GM18520 (cell line): ENCODE measurements at regions not wholly inside any gene's neighbourhood (a gene's known extent, or its start where the extent isn't known, plus 50 kb on each side); places are given as distances from the start of the nearest gene placed in this dataset.

Experiments
- ATAC-seq: cut with Tn5 transposase; IDR thresholded peaks from one replicate; pipeline ENCODE4 v1.9.1; 2021; ENCODE audit not compliant: unreplicated experiment

- ATAC-seq: no peak
These were observed 56.1 kb upstream of the ELMO1 start for GRCh38 chr7:37504801-37505200.

DNA sequence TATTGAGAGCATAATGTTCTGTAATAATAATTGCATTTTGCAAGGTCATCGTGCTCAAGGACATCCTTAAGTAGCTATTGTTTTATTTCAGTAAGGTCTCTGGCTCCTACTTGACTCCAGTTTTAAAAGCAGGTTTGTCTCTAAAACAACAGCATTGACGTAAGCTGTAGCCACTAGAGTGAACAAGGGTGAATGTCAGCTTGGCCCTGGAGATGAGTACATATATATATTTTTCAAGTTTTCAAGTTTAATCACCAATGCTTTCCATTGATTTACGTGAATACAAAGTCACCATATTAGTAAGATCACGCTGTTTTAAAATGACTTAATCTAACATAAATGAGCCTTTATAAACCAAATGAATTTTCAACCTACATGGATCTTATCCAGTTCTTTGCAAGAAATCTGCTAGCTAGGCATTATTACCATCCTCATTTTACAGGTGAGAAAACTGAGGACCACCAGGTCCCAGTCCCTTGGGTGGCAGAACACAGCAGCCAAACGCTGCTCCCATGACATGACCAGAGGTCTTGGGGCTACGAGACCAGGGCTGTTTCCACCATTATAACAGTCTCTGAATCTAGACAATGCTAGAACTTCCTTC is 57.2 kb upstream of the ELMO1 start:
- no peak for ATAC-seq

DNA sequence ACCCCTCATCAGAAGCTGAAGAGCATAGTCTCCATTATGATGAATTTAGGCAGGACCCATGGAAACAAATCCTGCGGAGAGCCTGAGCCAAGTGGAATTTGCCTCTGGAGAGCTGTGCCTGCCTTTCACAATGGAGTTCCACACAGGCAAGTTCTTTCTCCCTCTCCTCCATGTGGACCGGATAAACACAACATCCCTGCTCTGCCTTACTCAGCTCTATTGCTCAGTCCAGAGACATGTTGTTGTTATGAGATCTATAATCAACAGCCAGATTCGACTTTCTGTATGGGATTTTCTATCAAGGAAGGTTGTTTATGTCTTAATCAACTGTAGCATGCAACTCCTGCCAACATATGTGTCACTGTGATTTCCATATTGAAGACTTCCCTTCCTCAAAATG is 59.5 kb upstream of the ELMO1 start:
- ATAC-seq: no peak

DNA sequence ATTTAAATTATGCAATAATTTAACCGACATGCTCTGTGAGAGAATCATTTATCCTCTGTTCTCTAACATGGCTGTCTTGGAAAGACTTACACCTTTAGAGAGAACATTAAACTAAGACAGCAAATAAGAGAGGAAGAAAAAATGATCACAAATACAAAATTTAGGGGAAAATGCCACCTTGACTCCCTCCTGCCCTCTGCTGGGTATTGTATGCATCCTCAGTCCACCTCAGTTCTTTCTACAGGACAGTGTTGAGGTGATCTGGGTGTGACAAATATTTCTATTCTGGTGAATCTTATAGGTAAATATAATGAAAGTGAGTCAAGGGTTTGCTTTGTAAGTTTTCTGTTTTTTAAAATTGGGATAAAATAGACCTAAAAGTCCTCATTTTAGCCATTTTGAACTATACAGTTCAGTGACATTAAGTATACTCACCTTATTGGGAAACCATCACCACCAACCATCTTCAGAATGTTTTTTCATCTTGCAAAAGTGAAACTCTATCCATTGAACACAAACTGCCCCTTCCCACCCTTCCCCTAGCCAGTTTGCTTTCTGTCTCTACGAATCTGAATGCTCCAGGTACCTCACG is 61.5 kb upstream of the ELMO1 start:
- no peak for ATAC-seq

DNA sequence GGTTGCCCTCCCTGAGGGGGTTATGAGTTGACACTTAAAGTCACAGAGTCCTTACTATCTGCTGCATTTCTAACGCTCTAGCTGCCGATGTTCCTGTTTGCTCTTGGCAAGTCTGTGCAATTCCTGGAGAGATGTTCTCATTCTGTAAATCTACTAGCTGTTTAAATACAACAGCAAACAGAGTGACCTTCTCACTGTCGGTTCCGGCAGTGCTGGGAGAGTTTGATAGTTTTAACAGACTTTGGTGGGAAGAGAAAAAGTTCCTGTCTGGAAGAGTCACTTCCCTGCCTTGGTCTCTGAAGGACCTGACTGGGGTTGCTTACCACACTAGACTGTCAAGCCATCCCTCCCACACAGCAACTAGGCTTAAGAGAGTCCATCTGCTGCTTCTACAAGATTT is 63.3 kb upstream of the ELMO1 start:
- no peak for ATAC-seq

- no peak for ATAC-seq
These were observed 65.8 kb upstream of the ELMO1 start for GRCh38 chr7:37514497-37514896.

GRCh38 chr7:37516664-37517063 is 68.0 kb upstream of the ELMO1 start:
- ATAC-seq: no peak

DNA sequence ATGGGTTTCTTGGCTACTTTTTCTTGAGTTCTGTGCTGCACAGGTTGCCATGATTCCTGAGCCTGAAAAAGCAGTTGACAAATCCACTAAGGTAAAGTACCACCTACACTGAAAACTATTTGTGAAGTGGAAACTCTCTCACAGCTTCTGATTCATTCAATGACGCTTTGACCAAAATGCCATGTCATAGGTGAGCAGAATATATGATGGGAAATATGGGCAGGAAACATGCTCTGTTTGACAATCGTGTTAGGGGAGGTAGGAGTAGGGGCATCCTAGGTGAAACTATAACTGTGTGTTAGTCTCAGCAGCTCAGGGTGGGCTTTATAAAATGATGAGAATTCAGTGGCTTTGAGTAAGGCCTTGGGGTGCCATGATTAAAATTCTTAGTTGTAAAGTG is 69.6 kb upstream of the ELMO1 start:
- ATAC-seq: no peak

DNA sequence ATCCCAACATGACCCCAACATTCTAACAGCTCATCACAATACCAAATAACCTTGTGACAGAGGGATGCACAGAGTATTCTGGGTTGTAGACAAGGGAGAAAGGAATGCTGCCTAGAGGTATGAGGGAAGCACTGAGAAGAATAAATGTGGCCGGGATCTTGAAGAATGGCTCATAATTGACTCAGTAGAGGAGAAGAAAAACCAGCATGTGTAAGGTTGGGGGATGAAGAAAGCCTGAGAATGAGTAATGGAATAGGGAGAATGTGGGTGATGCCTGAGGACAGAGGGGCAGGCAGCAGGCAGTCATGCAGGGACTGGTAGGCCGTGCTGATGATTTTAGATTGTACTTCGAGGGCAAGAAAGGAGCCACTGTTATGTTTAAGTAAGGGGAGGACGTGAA is 75.4 kb upstream of the ELMO1 start:
- ATAC-seq: no peak

DNA sequence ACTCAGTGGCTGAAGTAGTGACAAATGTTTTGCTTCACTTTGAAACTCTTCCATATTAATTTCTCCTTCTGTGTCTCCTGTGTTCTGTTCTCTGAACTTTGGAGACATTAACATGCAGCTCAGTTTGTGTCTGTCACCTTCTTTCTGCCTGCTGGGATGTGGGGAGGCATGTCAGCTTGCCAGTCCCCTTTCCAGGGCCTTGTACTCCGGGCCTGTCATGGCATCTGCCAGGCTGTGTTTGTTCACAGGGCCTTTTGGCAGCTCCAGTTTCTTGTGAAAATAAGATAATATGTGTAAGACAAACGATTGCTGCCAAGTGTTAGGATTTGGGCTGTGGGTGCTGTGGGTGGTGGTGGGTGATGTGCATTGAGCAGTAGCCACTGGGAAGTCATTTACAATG is 76.1 kb upstream of the ELMO1 start:
- ATAC-seq: no peak

DNA sequence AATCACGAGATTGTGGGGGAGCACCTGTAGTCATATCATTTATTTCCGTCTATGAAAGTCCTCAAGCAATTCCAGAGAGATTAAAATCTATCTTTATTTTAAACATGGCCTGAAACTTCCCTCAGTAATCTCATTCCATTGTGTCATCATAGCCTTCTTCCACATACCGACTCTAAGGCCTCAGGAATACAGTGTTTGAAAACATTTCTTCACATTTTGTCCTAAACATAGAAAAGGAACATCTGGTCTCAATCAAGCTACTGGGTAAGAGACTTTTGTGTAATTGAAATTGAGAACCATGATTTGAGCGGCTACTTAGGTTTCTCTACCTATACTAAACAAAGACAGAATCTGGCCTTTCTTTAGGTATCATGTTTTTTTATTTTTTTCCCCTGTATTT is 78.0 kb upstream of the ELMO1 start:
- no peak for ATAC-seq

DNA sequence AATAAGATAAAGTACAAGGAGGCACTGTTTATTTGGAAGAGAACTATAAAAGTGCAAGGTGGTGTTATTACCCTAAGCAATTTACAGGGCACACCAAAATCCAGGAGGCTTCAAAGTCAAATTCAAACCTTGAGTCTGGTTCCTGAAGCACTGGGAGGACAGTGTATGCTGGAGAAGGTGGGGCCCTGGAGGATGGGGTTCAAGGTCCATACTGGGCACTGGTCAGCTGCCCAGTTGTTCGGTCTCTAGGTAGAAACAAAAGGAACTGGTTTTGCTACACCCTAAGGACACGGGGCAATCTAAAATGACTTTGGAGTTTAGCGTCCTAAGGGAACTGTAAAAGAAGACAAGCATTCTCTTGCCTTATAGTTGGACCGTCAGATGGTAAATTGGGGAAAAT is 78.4 kb upstream of the ELMO1 start:
- ATAC-seq: no peak

DNA sequence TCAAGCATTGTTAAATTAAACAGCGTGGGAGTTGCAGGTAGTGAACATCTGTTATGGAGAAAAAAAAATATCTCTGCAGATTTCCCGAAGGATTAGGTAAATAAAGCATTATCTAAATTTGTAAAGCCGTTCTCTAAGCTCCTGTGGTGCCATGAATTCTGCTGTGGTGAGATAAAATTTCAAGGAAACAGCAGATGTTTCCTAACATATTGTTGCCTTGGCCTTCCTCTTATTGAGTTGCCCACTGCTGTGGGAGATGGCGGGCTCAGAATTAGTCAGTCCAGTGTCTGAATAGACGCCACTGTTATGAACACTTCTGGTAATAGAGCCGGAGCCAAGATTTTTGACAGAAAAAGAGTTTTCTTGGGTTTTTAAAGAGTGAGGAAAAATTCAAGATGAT is 82.6 kb upstream of the ELMO1 start:
- no peak for ATAC-seq

DNA sequence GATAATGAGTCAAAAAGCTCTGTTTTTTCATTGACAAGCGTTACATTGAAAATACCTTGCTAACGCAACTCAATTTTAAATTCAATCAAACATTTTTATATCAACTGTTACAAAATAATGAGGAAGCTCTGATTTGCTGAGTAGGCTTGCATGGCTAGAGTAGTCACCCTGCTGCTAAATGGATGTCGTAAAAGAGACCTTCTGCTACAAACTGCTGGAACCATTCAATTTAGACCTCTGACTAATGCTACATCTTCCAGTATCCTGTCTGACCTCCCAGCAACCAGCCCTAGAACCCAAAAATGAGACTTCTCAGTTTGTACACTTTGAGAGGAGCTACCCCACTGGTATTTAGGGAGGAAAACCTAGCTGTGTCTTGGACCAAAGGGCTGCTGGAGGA is 84.0 kb upstream of the ELMO1 start:
- ATAC-seq: no peak

DNA sequence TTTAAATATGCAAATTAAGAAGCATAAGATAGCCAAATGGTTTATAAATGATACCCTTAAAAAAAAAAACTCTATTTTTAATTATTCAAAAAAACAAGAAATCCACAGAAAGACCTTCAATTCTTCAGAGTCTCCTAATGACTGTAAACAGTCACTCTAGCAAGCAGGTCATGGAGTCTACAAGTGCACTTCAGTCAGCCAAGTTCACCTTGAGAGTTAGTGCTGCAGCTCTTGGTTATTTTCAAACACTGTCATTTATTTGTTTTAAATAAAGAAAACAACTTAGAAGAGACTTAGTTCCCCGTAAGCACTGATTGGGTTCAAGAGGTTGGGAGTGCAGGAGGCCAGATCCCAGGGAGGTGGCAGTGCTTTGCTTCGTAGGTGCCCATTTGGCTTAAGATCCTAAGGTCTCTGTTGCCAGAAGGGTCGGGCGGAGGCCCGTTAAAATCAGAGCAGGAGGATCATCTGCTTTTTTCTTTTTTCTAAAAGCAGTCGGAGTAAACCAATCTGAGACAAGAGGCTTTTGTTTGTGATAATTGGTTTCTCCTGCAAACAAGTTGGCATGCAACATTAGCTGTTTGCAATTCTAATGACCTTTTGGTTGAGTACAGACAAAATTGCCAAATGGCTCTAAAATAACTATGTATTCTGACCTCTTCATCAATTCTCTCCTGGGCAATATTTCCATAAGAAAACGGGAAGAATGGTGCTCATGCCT is 86.4 kb upstream of the ELMO1 start:
- no peak for ATAC-seq

GRCh38 chr7:37535841-37536240 is 87.2 kb upstream of the ELMO1 start:
- ATAC-seq: no peak

DNA sequence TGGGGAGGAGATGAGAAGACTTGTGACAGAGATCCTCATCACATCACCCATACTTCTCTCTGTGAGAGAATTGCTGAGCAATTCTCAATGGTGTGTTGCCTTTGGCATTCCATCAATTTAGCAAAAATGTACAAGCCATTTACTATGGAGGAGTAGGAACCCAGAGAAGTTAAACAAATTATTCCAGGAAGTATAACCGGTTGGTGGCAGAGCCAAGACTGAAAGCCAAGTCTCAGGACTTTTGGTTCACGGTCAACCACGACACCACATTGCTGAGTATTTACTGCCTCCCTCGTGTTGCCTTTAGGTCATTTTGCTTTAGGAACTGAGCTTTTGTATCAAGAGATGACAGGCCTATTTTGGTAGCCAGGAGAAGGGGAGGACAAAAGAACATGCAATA is 88.0 kb upstream of the ELMO1 start:
- ATAC-seq: no peak

DNA sequence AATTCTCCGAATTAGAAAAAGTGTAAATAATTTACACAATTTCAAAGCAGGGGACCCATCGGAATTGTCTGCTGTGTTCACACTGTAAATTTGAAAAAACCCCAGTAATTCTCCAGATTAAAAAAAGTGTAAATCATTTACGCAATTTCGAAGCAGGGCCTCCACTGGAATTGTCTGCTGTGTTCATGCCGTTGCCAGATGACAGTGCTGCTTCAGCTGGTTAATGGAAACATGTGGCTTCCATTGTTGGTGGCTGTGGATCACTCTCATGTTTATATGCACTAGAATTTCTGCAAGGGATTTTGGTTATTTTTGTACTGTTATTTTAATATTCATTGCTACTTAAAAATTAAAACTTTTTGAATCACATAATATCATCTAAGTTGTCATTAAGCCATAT is 88.8 kb upstream of the ELMO1 start:
- no peak for ATAC-seq

- no peak for ATAC-seq
These were observed 90.3 kb upstream of the ELMO1 start for GRCh38 chr7:37538945-37539344.

DNA sequence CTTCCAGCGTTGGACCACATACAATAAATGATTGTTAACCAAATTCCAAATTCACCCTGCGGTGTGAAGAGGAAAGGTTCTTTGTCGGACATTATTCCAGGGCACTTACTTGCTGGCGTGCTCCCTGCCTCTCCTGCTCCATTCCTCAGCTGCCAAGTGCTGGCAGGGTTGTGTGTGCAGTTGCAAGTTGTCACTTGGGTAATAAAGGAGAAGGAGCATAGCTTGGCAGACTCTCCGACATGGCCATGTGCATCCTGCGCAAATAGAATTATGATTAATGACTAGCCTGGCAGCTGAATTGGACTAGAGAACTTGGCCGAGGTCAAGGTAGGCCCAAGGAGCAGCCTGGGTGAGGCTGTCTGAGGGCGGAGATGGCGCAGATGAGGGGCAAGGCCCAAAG is 92.3 kb upstream of the ELMO1 start:
- no peak for ATAC-seq

- ATAC-seq: peak; percentile 87
These were observed 93.3 kb upstream of the ELMO1 start for GRCh38 chr7:37541810-37542443.
